Osteoblast (primary cell): ENCODE measurements at regions not wholly inside any gene's neighbourhood (a gene's known extent, or its start where the extent isn't known, plus 50 kb on each side); places are given as distances from the start of the nearest gene placed in this dataset.

ENCODE experiments used
- DNase-seq: peaks from one replicate; pipeline ENCODE4 v3.0.0; 2011; ENCODE audit warnings: low spot score, mixed read lengths; ENCODE audit not compliant: insufficient read length; ENCODE audit errors: missing footprints
- H2AFZ ChIP-seq: 2 replicates; pipeline ENCODE4 v1.6.0; 2011; ENCODE audit warnings: mild to moderate bottlenecking, low read length
- H3K27ac ChIP-seq: 2 replicates; pipeline ENCODE4 v1.5.1; 2011; ENCODE audit warnings: mild to moderate bottlenecking, low read depth, low read length, moderate library complexity
- H3K27me3 ChIP-seq: 2 replicates; pipeline ENCODE4 v1.6.0; 2012; ENCODE audit warnings: mild to moderate bottlenecking, control low read depth, inconsistent platforms, low read length, moderate library complexity; ENCODE audit not compliant: insufficient read depth
- H3K36me3 ChIP-seq: 2 replicates; pipeline ENCODE4 v1.5.1; 2011; ENCODE audit warnings: mild to moderate bottlenecking, low read length, control low read depth, moderate library complexity; ENCODE audit not compliant: insufficient read depth
- H3K4me1 ChIP-seq: 2 replicates; pipeline ENCODE4 v1.5.1; 2011; ENCODE audit warnings: mild to moderate bottlenecking, low read length, control low read depth, moderate library complexity; ENCODE audit not compliant: insufficient read depth
- H3K4me2 ChIP-seq: 2 replicates; pipeline ENCODE4 v1.6.0; 2011; ENCODE audit warnings: mild to moderate bottlenecking, low read length; ENCODE audit not compliant: insufficient read depth
- H3K4me3 ChIP-seq: fragments of 200-600 bp; sonication (generic); 3 replicates; pipeline ENCODE4 v1.5.1; 2012; ENCODE audit warnings: mild to moderate bottlenecking, low read length, inconsistent platforms; ENCODE audit not compliant: insufficient read depth
- H3K79me2 ChIP-seq: 2 replicates; pipeline ENCODE4 v1.6.0; 2012; ENCODE audit warnings: mild to moderate bottlenecking, low read length, control low read depth, inconsistent platforms; ENCODE audit not compliant: insufficient read depth
- H3K9me3 ChIP-seq: 2 replicates; pipeline ENCODE4 v1.5.1; 2011; ENCODE audit warnings: low read depth, low read length, control low read depth
- H4K20me1 ChIP-seq: 2 replicates; pipeline ENCODE4 v1.6.0; 2012; ENCODE audit warnings: mild to moderate bottlenecking, low read length, control low read depth; ENCODE audit not compliant: insufficient read depth
- CTCF ChIP-seq: IDR thresholded peaks from 2 replicates; pipeline ENCODE4 v1.5.1; 2011; ENCODE audit warnings: mild to moderate bottlenecking, low read depth, low read length, moderate library complexity; ENCODE audit errors: extremely low read depth

- no peaks in the 10 kb centered on the region for H3K4me1 ChIP-seq
- H3K79me2 ChIP-seq, result no peaks in the 10 kb centered on the region
- H4K20me1 ChIP-seq, result no peaks in the 10 kb centered on the region
- no peak overlapping the region for H3K4me2 ChIP-seq
- H3K27me3 ChIP-seq, result peaks cover 2% of the 10 kb centered on the region
- H3K9me3 ChIP-seq, result no peaks in the 10 kb centered on the region
- DNase-seq, result no peak
- no peak overlapping the region for H3K4me3 ChIP-seq
- no peak overlapping the region for H3K27ac ChIP-seq
- no peaks in the 10 kb centered on the region for H3K36me3 ChIP-seq
- no peak overlapping the region for H2AFZ ChIP-seq
- no peak for TF ChIP-seq CTCF
Observed at GRCh38 chr4:24285759-24286158, 298.6 kb downstream of the DHX15 start.

GRCh38 chr4:24282446-24282845, 301.9 kb downstream of the DHX15 start:
- peaks cover 2% of the 10 kb centered on the region for H3K27me3 ChIP-seq
- no peak overlapping the region for H3K4me3 ChIP-seq
- no peaks in the 10 kb centered on the region for H4K20me1 ChIP-seq
- no peaks in the 10 kb centered on the region for H3K79me2 ChIP-seq
- no peak overlapping the region for H3K4me2 ChIP-seq
- no peak for DNase-seq
- H3K27ac ChIP-seq, result no peak overlapping the region
- peaks cover 8% of the 10 kb centered on the region for H3K4me1 ChIP-seq
- TF ChIP-seq CTCF, result no peak
- no peaks in the 10 kb centered on the region for H3K36me3 ChIP-seq
- H3K9me3 ChIP-seq, result no peaks in the 10 kb centered on the region
- no peak overlapping the region for H2AFZ ChIP-seq

DNA sequence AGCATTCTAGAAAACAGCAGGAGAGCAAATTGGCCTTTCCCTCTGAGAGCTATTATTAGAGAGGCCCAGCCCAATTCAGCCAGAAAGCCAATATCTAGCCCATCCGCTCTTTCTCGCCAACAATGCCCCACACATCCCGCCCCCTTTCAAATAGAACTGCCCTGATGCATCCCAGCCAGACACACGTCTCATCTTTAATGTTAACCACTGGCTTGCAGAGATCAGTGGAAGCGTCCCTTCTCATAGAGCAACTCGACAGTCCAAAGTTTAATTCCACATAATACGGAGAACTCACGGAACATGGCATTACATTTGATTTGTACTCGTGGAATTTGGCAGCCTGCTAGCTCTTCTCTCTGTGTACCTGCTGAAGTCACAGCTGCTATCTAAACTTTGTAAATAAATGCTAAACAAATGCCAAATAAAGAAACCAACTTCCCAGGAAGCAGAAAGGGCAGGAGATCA, 304.4 kb downstream of the DHX15 start:
- no peak overlapping the region for H3K4me2 ChIP-seq
- no peak for DNase-seq
- no peaks in the 10 kb centered on the region for H3K79me2 ChIP-seq
- H3K4me1 ChIP-seq, result peaks cover 8% of the 10 kb centered on the region
- no peaks in the 10 kb centered on the region for H4K20me1 ChIP-seq
- no peaks in the 10 kb centered on the region for H3K36me3 ChIP-seq
- TF ChIP-seq CTCF, result no peak
- H3K4me3 ChIP-seq, result no peak overlapping the region
- H3K9me3 ChIP-seq, result no peaks in the 10 kb centered on the region
- H2AFZ ChIP-seq, result no peak overlapping the region
- H3K27ac ChIP-seq, result no peak overlapping the region
- H3K27me3 ChIP-seq, result no peaks in the 10 kb centered on the region

DNA sequence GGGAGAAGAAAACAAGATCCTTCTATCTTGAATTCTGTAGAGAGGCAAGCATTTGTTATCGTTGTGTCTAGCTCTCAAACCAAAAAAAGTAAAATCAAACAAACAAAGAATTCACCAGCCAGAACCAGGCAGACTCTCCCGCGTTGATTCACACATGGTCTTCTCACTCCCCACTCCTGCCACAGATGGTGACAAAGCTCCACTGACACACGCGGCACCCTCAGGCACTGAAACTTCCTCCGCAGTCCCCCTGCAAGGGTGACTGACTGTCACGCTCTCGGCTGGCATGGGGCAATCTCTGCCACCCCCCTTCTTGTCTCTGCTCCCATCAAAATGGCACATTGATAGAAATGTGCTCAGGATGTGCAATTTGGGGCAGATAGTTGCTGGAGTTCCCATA, 304.9 kb downstream of the DHX15 start:
- Histone ChIP-seq H2AFZ (no peak overlapping the region), H3K9me3 (no peaks in the 10 kb centered on the region), H4K20me1 (no peaks in the 10 kb centered on the region), H3K27ac (no peak overlapping the region), H3K4me3 (no peak overlapping the region), H3K79me2 (no peaks in the 10 kb centered on the region), H3K4me1 (peaks cover 10% of the 10 kb centered on the region), H3K27me3 (no peaks in the 10 kb centered on the region), H3K4me2 (no peak overlapping the region), H3K36me3 (no peaks in the 10 kb centered on the region)
- TF ChIP-seq CTCF, result no peak
- DNase-seq, result no peak
